ENCODE measurements at regions not wholly inside any gene's neighbourhood (a gene's known extent, or its start where the extent isn't known, plus 50 kb on each side); places are given as distances from the start of the nearest gene placed in this dataset.

GRCh38 chr5:171635561-171636245 lies 149.9 kb upstream of the SMIM23 start:
- CTCF ChIA-PET, result no interaction called here
- H3K4me3 Mint-ChIP-seq, result no peak overlapping the region
- H3K9me3 ChIP-seq (ENCODE audit: control insufficient read depth in 2 of 3, low read length in 3 of 3), result no peaks in the 10 kb centered on the region
- no peaks in the 10 kb centered on the region for H3K27me3 ChIP-seq (ENCODE audit: control insufficient read depth in 2 of 2, insufficient read depth in 2 of 2, low read length in 2 of 2)
- POLR2A ChIA-PET, result no interaction called here
- ATAC-seq (no peak), DNase-seq (no peak)
- no peak overlapping the region for H3K4me3 ChIP-seq (ENCODE audit: low read length)
- no peaks in the 10 kb centered on the region for H3K36me3 ChIP-seq (ENCODE audit: control insufficient read depth in 2 of 3, insufficient read depth in 3 of 3, low read length in 3 of 3)
- H3K4me1 Mint-ChIP-seq, result no peaks in the 10 kb centered on the region
- H3K36me3 Mint-ChIP-seq, result no peaks in the 10 kb centered on the region
- H3K9me3 Mint-ChIP-seq, result peaks cover 0 to 1% (median 0%) of the 10 kb centered on the region in 11 donors
- H3K4me1 ChIP-seq (ENCODE audit: control insufficient read depth in 2 of 2, insufficient read depth in 2 of 2, low read length in 2 of 2), result no peaks in the 10 kb centered on the region
- no peak overlapping the region for H3K27ac ChIP-seq (ENCODE audit: low read depth, low read length)
- intact Hi-C loops (cut with micrococcal nuclease), result no loop called here
- H3K27me3 Mint-ChIP-seq, result peaks cover 14 to 34% (median 22%) of the 10 kb centered on the region in 5 donors
- no peak overlapping the region for H3K27ac Mint-ChIP-seq

DNA sequence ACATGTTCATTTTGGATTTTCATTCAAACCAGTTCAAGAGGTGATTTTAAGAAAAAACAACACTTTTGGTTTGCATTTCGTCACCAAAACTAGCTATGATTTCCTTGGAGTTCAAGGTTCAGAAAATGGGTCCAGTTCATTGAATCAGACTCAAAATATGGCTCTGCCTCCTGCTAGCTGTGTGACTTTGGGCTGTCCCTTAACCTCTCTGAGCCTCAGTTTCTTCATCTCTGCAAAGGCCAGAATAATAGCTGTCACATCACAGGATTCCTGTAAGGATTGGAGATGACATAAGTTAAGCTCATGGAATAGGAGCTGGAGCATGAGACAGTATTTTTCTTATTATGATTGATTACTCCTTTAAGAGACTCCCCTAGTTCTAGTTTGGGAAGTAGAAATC lies 147.8 kb upstream of the SMIM23 start:
- H3K36me3 ChIP-seq (ENCODE audit: control insufficient read depth in 2 of 3, insufficient read depth in 3 of 3, low read length in 3 of 3), result no peaks in the 10 kb centered on the region
- ChIA-PET POLR2A (no interaction called here), CTCF (no interaction called here)
- H3K4me1 Mint-ChIP-seq, result no peaks in the 10 kb centered on the region
- no peak overlapping the region for H3K27ac Mint-ChIP-seq
- H3K4me3 Mint-ChIP-seq, result no peak overlapping the region
- DNase-seq, result no peak
- H3K27me3 Mint-ChIP-seq, result peaks cover 11 to 21% (median 17%) of the 10 kb centered on the region in 5 donors
- no peaks in the 10 kb centered on the region for H3K36me3 Mint-ChIP-seq
- H3K4me3 ChIP-seq (ENCODE audit: low read length), result no peak overlapping the region
- ATAC-seq, result no peak
- no peaks in the 10 kb centered on the region for H3K9me3 ChIP-seq (ENCODE audit: control insufficient read depth in 2 of 3, low read length in 3 of 3)
- no peaks in the 10 kb centered on the region for H3K27me3 ChIP-seq (ENCODE audit: control insufficient read depth in 2 of 2, insufficient read depth in 2 of 2, low read length in 2 of 2)
- no peaks in the 10 kb centered on the region for H3K4me1 ChIP-seq (ENCODE audit: control insufficient read depth in 2 of 2, insufficient read depth in 2 of 2, low read length in 2 of 2)
- no peak overlapping the region for H3K27ac ChIP-seq (ENCODE audit: low read depth, low read length)
- intact Hi-C loops (cut with micrococcal nuclease), result no loop called here
- peaks cover 0 to 1% (median 0%) of the 10 kb centered on the region in 11 donors for H3K9me3 Mint-ChIP-seq

DNA sequence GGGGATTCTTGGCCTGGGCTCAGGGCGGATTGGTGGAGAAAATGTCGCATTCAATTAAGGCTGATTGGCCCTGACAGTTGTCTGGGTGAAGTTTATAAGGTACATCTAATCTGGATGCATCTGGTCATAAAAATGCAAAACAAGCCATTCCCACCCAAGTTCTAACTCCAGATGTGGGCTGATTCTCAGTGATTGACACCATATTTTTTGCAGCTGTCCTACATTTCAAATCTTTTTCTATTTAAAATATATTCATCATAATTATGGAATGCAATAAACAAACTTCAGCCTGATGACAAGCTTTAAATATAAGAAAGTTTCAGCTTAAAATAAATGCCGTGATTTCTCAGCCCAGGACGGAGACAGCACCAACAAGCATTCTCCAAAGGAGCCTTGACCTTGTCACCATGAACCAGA lies 146.4 kb upstream of the SMIM23 start:
- Histone ChIP-seq H3K36me3 (ENCODE audit: control insufficient read depth in 2 of 3, insufficient read depth in 3 of 3, low read length in 3 of 3) (no peaks in the 10 kb centered on the region), H3K4me3 (ENCODE audit: low read length) (no peak overlapping the region), H3K27ac (ENCODE audit: low read depth, low read length) (no peak overlapping the region), H3K4me1 (ENCODE audit: control insufficient read depth in 2 of 2, insufficient read depth in 2 of 2, low read length in 2 of 2) (no peaks in the 10 kb centered on the region), H3K9me3 (ENCODE audit: control insufficient read depth in 2 of 3, low read length in 3 of 3) (no peaks in the 10 kb centered on the region), H3K27me3 (ENCODE audit: control insufficient read depth in 2 of 2, insufficient read depth in 2 of 2, low read length in 2 of 2) (no peaks in the 10 kb centered on the region)
- Mint-ChIP-seq H3K36me3 (no peaks in the 10 kb centered on the region), H3K27me3 (peaks cover 8 to 16% (median 12%) of the 10 kb centered on the region in 5 donors), H3K4me3 (no peak overlapping the region), H3K27ac (no peak overlapping the region), H3K4me1 (no peaks in the 10 kb centered on the region), H3K9me3 (peaks cover 0 to 1% (median 0%) of the 10 kb centered on the region in 11 donors)
- CTCF ChIA-PET, result no interaction called here
- POLR2A ChIA-PET, result no interaction called here
- DNase-seq (no peak), ATAC-seq (no peak)
- intact Hi-C loops (cut with micrococcal nuclease), result no loop called here

GRCh38 chr5:171639966-171640365 lies 145.7 kb upstream of the SMIM23 start:
- H3K36me3 Mint-ChIP-seq, result no peaks in the 10 kb centered on the region

DNA sequence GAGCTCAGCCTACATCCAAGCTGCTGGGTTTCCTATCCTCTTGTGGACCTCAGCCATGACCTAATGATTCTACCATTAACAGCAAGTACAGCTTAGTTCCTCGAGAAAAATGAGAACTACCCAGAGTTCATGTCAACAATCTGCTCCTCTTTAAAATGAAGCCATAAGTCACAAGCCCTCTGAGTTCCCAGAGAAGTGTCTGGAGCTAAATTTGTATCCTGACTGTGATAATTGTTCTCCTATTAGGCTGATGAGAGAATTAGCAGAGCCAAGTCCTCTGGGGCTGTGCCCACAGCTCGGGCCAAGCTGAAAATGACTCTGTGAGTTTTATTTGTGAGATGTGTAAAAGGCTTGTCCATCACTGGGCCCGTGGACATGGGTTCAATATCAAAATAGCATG lies 145.1 kb upstream of the SMIM23 start:
- no peak overlapping the region for H3K4me3 Mint-ChIP-seq
- H3K36me3 ChIP-seq (ENCODE audit: control insufficient read depth in 2 of 3, insufficient read depth in 3 of 3, low read length in 3 of 3), result no peaks in the 10 kb centered on the region
- H3K4me3 ChIP-seq (ENCODE audit: low read length), result no peak overlapping the region
- H3K27ac ChIP-seq (ENCODE audit: low read depth, low read length), result no peak overlapping the region
- POLR2A ChIA-PET, result no interaction called here
- CTCF ChIA-PET, result no interaction called here
- ATAC-seq (no peak), DNase-seq (no peak)
- H3K9me3 ChIP-seq (ENCODE audit: control insufficient read depth in 2 of 3, low read length in 3 of 3), result no peaks in the 10 kb centered on the region
- H3K36me3 Mint-ChIP-seq, result no peaks in the 10 kb centered on the region
- H3K27ac Mint-ChIP-seq, result no peak overlapping the region
- no peaks in the 10 kb centered on the region for H3K27me3 ChIP-seq (ENCODE audit: control insufficient read depth in 2 of 2, insufficient read depth in 2 of 2, low read length in 2 of 2)
- H3K27me3 Mint-ChIP-seq, result peaks cover 6 to 12% (median 9%) of the 10 kb centered on the region in 5 donors
- no peaks in the 10 kb centered on the region for H3K4me1 Mint-ChIP-seq
- peaks cover 0 to 1% (median 0%) of the 10 kb centered on the region in 11 donors for H3K9me3 Mint-ChIP-seq
- intact Hi-C loops (cut with micrococcal nuclease), result no loop called here
- H3K4me1 ChIP-seq (ENCODE audit: control insufficient read depth in 2 of 2, insufficient read depth in 2 of 2, low read length in 2 of 2), result no peaks in the 10 kb centered on the region

More at GRCh38 chr5:171639966-171640365, 145.7 kb upstream of the SMIM23 start:
- no peaks in the 10 kb centered on the region for H3K4me1 Mint-ChIP-seq
- Histone ChIP-seq H3K9me3 (ENCODE audit: control insufficient read depth in 2 of 3, low read length in 3 of 3) (no peaks in the 10 kb centered on the region), H3K4me3 (ENCODE audit: low read length) (no peak overlapping the region), H3K36me3 (ENCODE audit: control insufficient read depth in 2 of 3, insufficient read depth in 3 of 3, low read length in 3 of 3) (no peaks in the 10 kb centered on the region), H3K4me1 (ENCODE audit: control insufficient read depth in 2 of 2, insufficient read depth in 2 of 2, low read length in 2 of 2) (no peaks in the 10 kb centered on the region), H3K27ac (ENCODE audit: low read depth, low read length) (no peak overlapping the region), H3K27me3 (ENCODE audit: control insufficient read depth in 2 of 2, insufficient read depth in 2 of 2, low read length in 2 of 2) (no peaks in the 10 kb centered on the region)
- no peak overlapping the region for H3K4me3 Mint-ChIP-seq
- POLR2A ChIA-PET, result no interaction called here
- CTCF ChIA-PET, result interaction anchor here (0.7 kb wide), 1 partner anchor 1381 kb away, joined by 3 read pairs; no protein-coding TSS in a partner anchor
- no peak for DNase-seq
- ATAC-seq, result no peak
- intact Hi-C loops (cut with micrococcal nuclease), result no loop called here
- H3K27me3 Mint-ChIP-seq, result peaks cover 6 to 12% (median 9%) of the 10 kb centered on the region in 5 donors
- H3K9me3 Mint-ChIP-seq, result peaks cover 0 to 1% (median 0%) of the 10 kb centered on the region in 11 donors
- H3K27ac Mint-ChIP-seq, result no peak overlapping the region

DNA sequence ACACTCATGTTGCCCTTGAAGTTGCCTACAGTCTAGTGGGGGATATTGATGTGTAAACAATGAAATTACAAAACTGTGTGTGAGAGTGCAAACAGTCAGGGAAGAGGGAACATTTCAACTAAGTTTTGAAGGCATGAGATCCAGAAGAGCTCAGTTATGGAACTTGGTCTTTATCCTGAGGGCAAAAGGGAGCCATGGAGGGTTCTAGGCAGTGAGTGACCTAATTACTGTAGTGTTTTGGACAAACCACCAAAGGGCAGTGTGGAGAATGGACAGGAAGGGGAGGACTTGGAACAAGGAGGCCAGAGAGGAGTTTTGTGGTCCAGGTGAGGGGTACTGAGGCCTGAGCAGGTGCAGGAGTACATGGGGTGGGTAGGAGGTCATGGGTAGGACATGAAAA lies 143.7 kb upstream of the SMIM23 start:
- peaks cover 0 to 1% (median 0%) of the 10 kb centered on the region in 11 donors for H3K9me3 Mint-ChIP-seq
- Histone ChIP-seq H3K4me1 (ENCODE audit: control insufficient read depth in 2 of 2, insufficient read depth in 2 of 2, low read length in 2 of 2) (no peaks in the 10 kb centered on the region), H3K27ac (ENCODE audit: low read depth, low read length) (no peak overlapping the region), H3K27me3 (ENCODE audit: control insufficient read depth in 2 of 2, insufficient read depth in 2 of 2, low read length in 2 of 2) (no peaks in the 10 kb centered on the region), H3K9me3 (ENCODE audit: control insufficient read depth in 2 of 3, low read length in 3 of 3) (no peaks in the 10 kb centered on the region), H3K4me3 (ENCODE audit: low read length) (no peak overlapping the region), H3K36me3 (ENCODE audit: control insufficient read depth in 2 of 3, insufficient read depth in 3 of 3, low read length in 3 of 3) (no peaks in the 10 kb centered on the region)
- ATAC-seq (no peak), DNase-seq (no peak)
- ChIA-PET CTCF (no interaction called here), POLR2A (interaction anchor here (0.6 kb wide), 1 partner anchor 1833 kb away, joined by 5 read pairs; no protein-coding TSS in a partner anchor)
- H3K4me3 Mint-ChIP-seq, result no peak overlapping the region
- H3K36me3 Mint-ChIP-seq, result no peaks in the 10 kb centered on the region
- H3K27me3 Mint-ChIP-seq, result peaks cover 0 to 11% (median 7%) of the 10 kb centered on the region in 5 donors
- no peak overlapping the region for H3K27ac Mint-ChIP-seq
- intact Hi-C loops (cut with micrococcal nuclease), result no loop called here
- peaks cover 0 to 3% (median 0%) of the 10 kb centered on the region in 7 donors for H3K4me1 Mint-ChIP-seq

- H3K4me1 ChIP-seq (ENCODE audit: control insufficient read depth in 2 of 2, insufficient read depth in 2 of 2, low read length in 2 of 2), result no peaks in the 10 kb centered on the region
- H3K27me3 ChIP-seq (ENCODE audit: control insufficient read depth in 2 of 2, insufficient read depth in 2 of 2, low read length in 2 of 2), result no peaks in the 10 kb centered on the region
- DNase-seq (no peak), ATAC-seq (no peak)
- H3K27ac ChIP-seq (ENCODE audit: low read depth, low read length), result no peak overlapping the region
- ChIA-PET POLR2A (no interaction called here), CTCF (no interaction called here)
- intact Hi-C loops (cut with micrococcal nuclease), result no loop called here
- no peaks in the 10 kb centered on the region for H3K9me3 ChIP-seq (ENCODE audit: control insufficient read depth in 2 of 3, low read length in 3 of 3)
- peaks cover 0 to 1% (median 0%) of the 10 kb centered on the region in 11 donors for H3K9me3 Mint-ChIP-seq
- no peak overlapping the region for H3K27ac Mint-ChIP-seq
- peaks cover 0 to 4% (median 0%) of the 10 kb centered on the region in 7 donors for H3K4me1 Mint-ChIP-seq
- H3K36me3 Mint-ChIP-seq, result no peaks in the 10 kb centered on the region
- H3K36me3 ChIP-seq (ENCODE audit: control insufficient read depth in 2 of 3, insufficient read depth in 3 of 3, low read length in 3 of 3), result no peaks in the 10 kb centered on the region
- H3K27me3 Mint-ChIP-seq, result peaks cover 0 to 11% (median 10%) of the 10 kb centered on the region in 5 donors
- H3K4me3 Mint-ChIP-seq, result no peak overlapping the region
- H3K4me3 ChIP-seq (ENCODE audit: low read length), result no peak overlapping the region
Measured at GRCh38 chr5:171642894-171643293, 142.7 kb upstream of the SMIM23 start.
